Transverse colon (tissue), 4 donors: ENCODE measurements at regions not wholly inside any gene's neighbourhood (a gene's known extent, or its start where the extent isn't known, plus 50 kb on each side); places are given as distances from the start of the nearest gene placed in this dataset.

Source experiments
- DNase-seq: peaks from one replicate; pipeline ENCODE4 v3.0.0-alpha.2; 2019
- H3K27ac ChIP-seq, 4 donors: fragments of 200-600 bp; sonication (generic); 2 replicates each; pipeline ENCODE4 v1.5.1; 2016 to 2018; ENCODE audit warnings: inconsistent platforms in 4 of 4
- H3K27me3 ChIP-seq: fragments of 200-600 bp; sonication (generic); 2 replicates; pipeline ENCODE4 v1.5.1; 2017; ENCODE audit warnings: inconsistent platforms
- H3K36me3 ChIP-seq, 4 donors: fragments of 200-600 bp; sonication (generic); 2 replicates each; pipeline ENCODE4 v1.5.1; 2017 to 2019; ENCODE audit warnings: inconsistent platforms in 4 of 4
- H3K4me1 ChIP-seq, 4 donors: fragments of 200-600 bp; sonication (generic); 2 replicates each; pipeline ENCODE4 v1.5.1; 2017 to 2020; ENCODE audit warnings: inconsistent platforms in 4 of 4
- H3K4me3 ChIP-seq, 4 donors: fragments of 200-600 bp; sonication (generic); 1 replicate in 1 of 4; 2 replicates in 3 of 4; pipeline versions ENCODE4 v1.5.1 to v1.6.1; 2017 to 2019; ENCODE audit warnings: inconsistent platforms in 4 of 4
- H3K9me3 ChIP-seq, 2 donors: fragments of 200-600 bp; sonication (generic); 2 replicates each; pipeline ENCODE4 v1.5.1; 2017 to 2019; ENCODE audit warnings: inconsistent platforms in 2 of 2
- CTCF ChIP-seq, 5 experiments: fragments of 200-600 bp in 3 of 5; fragments of 450-650 bp in 2 of 5; sonication (generic) in 3 of 5; IDR thresholded peaks; 1 replicate in 2 of 5; 2 replicates in 3 of 5; pipeline ENCODE4 v1.5.1; 2016 to 2017; ENCODE audit warnings: antibody characterized with exemption in 5 of 5, inconsistent platforms in 3 of 5, mild to moderate bottlenecking in 2 of 5, moderate library complexity in 1 of 5
- EP300 ChIP-seq: sonication (generic); formaldehyde crosslinking; IDR thresholded peaks from one replicate; pipeline ENCODE4 v1.6.1; 2017; ENCODE audit warnings: antibody characterized with exemption, low read depth
- POLR2A ChIP-seq: fragments of 450-650 bp; IDR thresholded peaks from one replicate; pipeline ENCODE4 v1.6.1; 2016; ENCODE audit warnings: antibody characterized with exemption, mild to moderate bottlenecking, moderate library complexity
- POLR2AphosphoS5 ChIP-seq, 3 donors: sonication (generic); formaldehyde crosslinking; IDR thresholded peaks; one replicate each; pipeline ENCODE4 v1.6.1; 2016; ENCODE audit warnings: antibody characterized with exemption in 3 of 3
- WGBS, 2 donors: methylation state at CpG; one replicate each; pipeline ENCODE4 v1.1.5; 2018; ENCODE audit warnings: low coverage in 1 of 2; 5-methylcytosine and 5-hydroxymethylcytosine counted together
- in situ Hi-C, 4 donors: fragments of 200-750 bp; cut with MboI; loops; one replicate each; pipeline versions ENCODE4 v1.15.0 to v1.15.1; 2017; ENCODE audit warnings: low sequenced_read_pairs in 3 of 4, low pct_ligation_motif_present in 1 of 4, low pct_unique_long_range_greater_than_20kb in 1 of 4
- intact Hi-C: fragments of 100-400 bp; cut with DNase I; formaldehyde crosslinking; loops from one replicate; pipeline ENCODE4 v1.15.1; 2023; ENCODE audit warnings: low total_unique reads

GRCh38 chr11:119521551-119521950 lies 98.6 kb upstream of the THY1 start:
- H3K9me3 ChIP-seq = no peaks in the 10 kb centered on the region
- DNase-seq = no peak
- no peaks in the 10 kb centered on the region for H3K36me3 ChIP-seq
- H3K27ac ChIP-seq = no peak overlapping the region
- in situ Hi-C loops (no loop called here), intact Hi-C loops (no loop called here)
- TF ChIP-seq EP300 (no peak), CTCF (IDR thresholded peaks at IDR 0.05) (no peak), POLR2A (no peak)
- no peak overlapping the region for H3K4me3 ChIP-seq
- WGBS, 2 donors = 86 to 92% methylated on average over 9 to 11 of the region's 11 CpGs
- no peaks in the 10 kb centered on the region for H3K27me3 ChIP-seq
- H3K4me1 ChIP-seq = no peaks in the 10 kb centered on the region

GRCh38 chr11:119520966-119521365 lies 98.0 kb upstream of the THY1 start:
- no peaks in the 10 kb centered on the region for H3K4me1 ChIP-seq
- in situ Hi-C loops = no loop called here
- no peak overlapping the region for H3K27ac ChIP-seq
- no peaks in the 10 kb centered on the region for H3K36me3 ChIP-seq
- no peaks in the 10 kb centered on the region for H3K9me3 ChIP-seq
- WGBS, 2 donors = 72 to 80% methylated on average over 1 to 9 of the region's 9 CpGs
- no peaks in the 10 kb centered on the region for H3K27me3 ChIP-seq
- H3K4me3 ChIP-seq = no peak overlapping the region
- TF ChIP-seq POLR2A (no peak), EP300 (no peak)
- intact Hi-C loops = no loop called here
- no peak for DNase-seq

- intact Hi-C loops (no loop called here), in situ Hi-C loops (no loop called here)
- Histone ChIP-seq H3K4me3 (no peak overlapping the region), H3K9me3 (no peaks in the 10 kb centered on the region), H3K36me3 (no peaks in the 10 kb centered on the region), H3K27me3 (no peaks in the 10 kb centered on the region), H3K27ac (no peak overlapping the region), H3K4me1 (no peaks in the 10 kb centered on the region)
- TF ChIP-seq EP300 = no peak
- TF ChIP-seq CTCF (IDR thresholded peaks at IDR 0.05) = no peak
- no peak for TF ChIP-seq POLR2AphosphoS5 (IDR thresholded peaks at IDR 0.05)
- TF ChIP-seq POLR2A = no peak
- WGBS, 2 donors = 63% methylated on average over 1 of the region's 1 CpG; no CpG with 5 or more reads in 1 of the 2 donors
- DNase-seq = no peak
Observed at GRCh38 chr11:119520400-119520799, 97.4 kb upstream of the THY1 start.

GRCh38 chr11:119519796-119520195 lies 96.8 kb upstream of the THY1 start:
- Histone ChIP-seq H3K4me3 (no peak overlapping the region), H3K36me3 (no peaks in the 10 kb centered on the region), H3K4me1 (no peaks in the 10 kb centered on the region), H3K9me3 (no peaks in the 10 kb centered on the region), H3K27me3 (no peaks in the 10 kb centered on the region), H3K27ac (no peak overlapping the region)
- no peak for TF ChIP-seq EP300
- no peak for TF ChIP-seq POLR2A
- TF ChIP-seq POLR2AphosphoS5 (IDR thresholded peaks at IDR 0.05) = no peak
- no peak for TF ChIP-seq CTCF (IDR thresholded peaks at IDR 0.05)
- WGBS, 2 donors = 59% methylated on average over 5 of the region's 5 CpGs; no CpG with 5 or more reads in 1 of the 2 donors
- no peak for DNase-seq
- in situ Hi-C loops (no loop called here), intact Hi-C loops (no loop called here)
